Bronchial epithelial cell (primary cell): ENCODE measurements at regions not wholly inside any gene's neighbourhood (a gene's known extent, or its start where the extent isn't known, plus 50 kb on each side); places are given as distances from the start of the nearest gene placed in this dataset.
"Not testable (repeated sequence)": the region's sequence is repeated elsewhere in the genome, so short reads cannot be mapped to it uniquely, and the experiment has no call there.

ENCODE experiments used
- DNase-seq: peaks from one replicate; pipeline ENCODE4 v3.0.0-alpha.2; 2010; ENCODE audit warnings: low read depth
- FAIRE-seq: peaks from 2 replicates; lab custom pipeline; 2011; peaks lifted over from hg19 to GRCh38; lab: Jason Lieb, UNC
- H3K27me3 ChIP-seq: 2 replicates; pipeline ENCODE4 v1.5.1; 2011; ENCODE audit warnings: low read length; ENCODE audit not compliant: control insufficient read depth, insufficient read depth
- H3K36me3 ChIP-seq: 2 replicates; pipeline ENCODE4 v1.5.1; 2011; ENCODE audit warnings: low read length; ENCODE audit not compliant: control insufficient read depth, insufficient read depth
- H3K4me3 ChIP-seq: 2 replicates; pipeline ENCODE4 v1.5.1; 2011; ENCODE audit warnings: mild to moderate bottlenecking, low read depth, low read length, control low read depth
- CTCF ChIP-seq: IDR thresholded peaks from 2 replicates; pipeline ENCODE4 v1.5.1; 2011; ENCODE audit warnings: mild to moderate bottlenecking, moderate library complexity, low read length, control low read depth, inconsistent platforms; ENCODE audit not compliant: insufficient read depth, severe bottlenecking

- no peak for DNase-seq
- Histone ChIP-seq H3K27me3 (no peaks in the 10 kb centered on the region), H3K4me3 (no peak overlapping the region), H3K36me3 (no peaks in the 10 kb centered on the region)
- no peak for TF ChIP-seq CTCF
- no peak for FAIRE-seq
These were observed 96.9 kb upstream of the PMCH start for GRCh38 chr12:102294568-102294967.

- FAIRE-seq, H3K36me3 ChIP-seq, H3K27me3 ChIP-seq, H3K4me3 ChIP-seq, DNase-seq: not testable (repeated sequence)
These were observed 94.1 kb upstream of the PMCH start for GRCh38 chr12:102291498-102292440.

- not testable (repeated sequence) for FAIRE-seq, DNase-seq
These were observed 92.1 kb upstream of the PMCH start for GRCh38 chr12:102289702-102290101.

GRCh38 chr12:102281231-102281630, 83.6 kb upstream of the PMCH start:
- DNase-seq (no peak), FAIRE-seq (no peak)
- Histone ChIP-seq H3K27me3 (no peaks in the 10 kb centered on the region), H3K36me3 (no peaks in the 10 kb centered on the region), H3K4me3 (no peak overlapping the region)
- TF ChIP-seq CTCF: no peak

More at GRCh38 chr12:102289702-102290101, 92.1 kb upstream of the PMCH start:
- not testable (repeated sequence) for H3K4me3 ChIP-seq, H3K27me3 ChIP-seq, H3K36me3 ChIP-seq

GRCh38 chr12:102255687-102256086, 58.1 kb upstream of the PMCH start:
- not testable (repeated sequence) for DNase-seq, H3K36me3 ChIP-seq, FAIRE-seq, H3K27me3 ChIP-seq, H3K4me3 ChIP-seq

- FAIRE-seq, H3K4me3 ChIP-seq, H3K36me3 ChIP-seq, DNase-seq, H3K27me3 ChIP-seq: not testable (repeated sequence)
These were observed 53.4 kb upstream of the PMCH start for GRCh38 chr12:102251005-102251404.

GRCh38 chr12:102249079-102249841, 51.6 kb upstream of the PMCH start:
- no peak for TF ChIP-seq CTCF
- H3K4me3 ChIP-seq: no peak overlapping the region
- DNase-seq (peak; percentile 85), FAIRE-seq (peak; percentile 52)
- H3K36me3 ChIP-seq: no peaks in the 10 kb centered on the region
- no peaks in the 10 kb centered on the region for H3K27me3 ChIP-seq
